Brain microvascular endothelial cell (primary cell): ENCODE measurements at regions not wholly inside any gene's neighbourhood (a gene's known extent, or its start where the extent isn't known, plus 50 kb on each side); places are given as distances from the start of the nearest gene placed in this dataset.

ENCODE experiments used
- DNase-seq: peaks from one replicate; pipeline ENCODE4 v3.0.0-alpha.2; 2020
- H3K27ac ChIP-seq: fragments of 250-450 bp; sonication (Bioruptor Pico); 2 replicates; pipeline ENCODE4 v1.5.1; 2020; ENCODE audit warnings: mild to moderate bottlenecking, moderate library complexity
- H3K27me3 ChIP-seq: fragments of 250-450 bp; sonication (Bioruptor Pico); replicated peaks from 2 replicates; pipeline ENCODE4 v1.5.1; 2020; ENCODE audit warnings: mild to moderate bottlenecking
- H3K36me3 ChIP-seq: fragments of 250-450 bp; sonication (Bioruptor Pico); replicated peaks from 2 replicates; pipeline ENCODE4 v1.5.1; 2020; ENCODE audit warnings: mild to moderate bottlenecking
- H3K4me3 ChIP-seq: 2 replicates; pipeline ENCODE4 v1.5.1; 2011; ENCODE audit warnings: low read depth, mild to moderate bottlenecking, control low read depth, low read length, moderate library complexity
- in situ Hi-C: cut with HindIII; loops from 2 replicates; pipeline ENCODE4 v1.10.0; 2017; ENCODE audit warnings: low sequenced_read_pairs, low pct_ligation_motif_present
- TF ChIP-seq, protein P1 (sequence below): IDR thresholded peaks from 2 replicates; pipeline ENCODE4 v1.5.1; 2011; ENCODE audit warnings: low read depth, mild to moderate bottlenecking, moderate library complexity, low read length, control low read depth, inconsistent platforms; ENCODE audit errors: missing control alignments

DNA sequence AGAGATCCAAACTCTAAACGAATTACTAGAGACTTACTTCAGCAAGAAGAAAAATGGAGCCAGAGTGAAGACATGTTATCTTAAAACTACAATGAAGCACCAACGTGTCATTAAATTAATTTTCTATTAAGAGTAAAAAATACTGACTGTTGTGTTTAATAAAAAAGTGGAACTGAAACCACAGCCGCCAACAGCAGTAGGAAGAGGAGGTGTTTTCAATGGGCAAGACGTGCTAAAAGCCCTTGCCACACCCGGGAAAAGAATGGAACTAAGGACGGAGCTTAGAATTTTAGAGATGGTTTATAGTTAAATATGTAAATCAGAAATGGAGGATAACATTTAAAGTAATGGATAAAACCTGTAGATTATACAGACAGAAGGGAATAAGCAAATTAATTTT lies 608.7 kb downstream of the TFAP2A start:
- Histone ChIP-seq H3K27ac (no peak overlapping the region), H3K27me3 (no peaks in the 10 kb centered on the region), H3K36me3 (no peaks in the 10 kb centered on the region), H3K4me3 (no peak overlapping the region)
- DNase-seq = no peak
- in situ Hi-C loops = no loop called here
- TF ChIP-seq, protein P1, sequence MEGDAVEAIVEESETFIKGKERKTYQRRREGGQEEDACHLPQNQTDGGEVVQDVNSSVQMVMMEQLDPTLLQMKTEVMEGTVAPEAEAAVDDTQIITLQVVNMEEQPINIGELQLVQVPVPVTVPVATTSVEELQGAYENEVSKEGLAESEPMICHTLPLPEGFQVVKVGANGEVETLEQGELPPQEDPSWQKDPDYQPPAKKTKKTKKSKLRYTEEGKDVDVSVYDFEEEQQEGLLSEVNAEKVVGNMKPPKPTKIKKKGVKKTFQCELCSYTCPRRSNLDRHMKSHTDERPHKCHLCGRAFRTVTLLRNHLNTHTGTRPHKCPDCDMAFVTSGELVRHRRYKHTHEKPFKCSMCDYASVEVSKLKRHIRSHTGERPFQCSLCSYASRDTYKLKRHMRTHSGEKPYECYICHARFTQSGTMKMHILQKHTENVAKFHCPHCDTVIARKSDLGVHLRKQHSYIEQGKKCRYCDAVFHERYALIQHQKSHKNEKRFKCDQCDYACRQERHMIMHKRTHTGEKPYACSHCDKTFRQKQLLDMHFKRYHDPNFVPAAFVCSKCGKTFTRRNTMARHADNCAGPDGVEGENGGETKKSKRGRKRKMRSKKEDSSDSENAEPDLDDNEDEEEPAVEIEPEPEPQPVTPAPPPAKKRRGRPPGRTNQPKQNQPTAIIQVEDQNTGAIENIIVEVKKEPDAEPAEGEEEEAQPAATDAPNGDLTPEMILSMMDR = no peak

DNA sequence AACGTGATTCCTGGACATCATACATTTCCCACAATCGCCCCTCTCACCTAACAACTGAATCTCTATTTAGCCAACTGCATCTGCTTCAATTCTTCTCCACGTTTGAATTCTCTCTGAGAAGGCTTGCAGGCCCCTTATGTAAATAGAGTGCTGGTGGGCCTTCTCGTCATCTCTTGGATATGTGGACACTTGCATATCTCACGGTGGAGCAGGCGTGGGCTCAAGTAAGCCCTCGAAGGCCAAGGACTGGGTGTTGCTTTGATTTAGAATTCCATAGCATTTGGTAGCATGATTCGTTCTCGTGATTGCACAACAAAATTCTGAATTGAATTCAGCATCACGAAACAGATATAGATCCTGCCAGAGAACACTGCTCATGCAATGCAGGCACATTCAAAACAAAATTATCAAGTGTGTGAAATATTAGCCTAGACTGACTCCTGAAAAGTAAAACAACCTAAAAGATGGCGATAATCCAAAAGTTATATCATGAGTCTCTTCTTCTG lies 613.6 kb downstream of the TFAP2A start:
- in situ Hi-C loops = no loop called here
- Histone ChIP-seq H3K4me3 (no peak overlapping the region), H3K36me3 (no peaks in the 10 kb centered on the region), H3K27ac (no peak overlapping the region), H3K27me3 (no peaks in the 10 kb centered on the region)
- DNase-seq = no peak
- TF ChIP-seq, protein P1 = no peak

DNA sequence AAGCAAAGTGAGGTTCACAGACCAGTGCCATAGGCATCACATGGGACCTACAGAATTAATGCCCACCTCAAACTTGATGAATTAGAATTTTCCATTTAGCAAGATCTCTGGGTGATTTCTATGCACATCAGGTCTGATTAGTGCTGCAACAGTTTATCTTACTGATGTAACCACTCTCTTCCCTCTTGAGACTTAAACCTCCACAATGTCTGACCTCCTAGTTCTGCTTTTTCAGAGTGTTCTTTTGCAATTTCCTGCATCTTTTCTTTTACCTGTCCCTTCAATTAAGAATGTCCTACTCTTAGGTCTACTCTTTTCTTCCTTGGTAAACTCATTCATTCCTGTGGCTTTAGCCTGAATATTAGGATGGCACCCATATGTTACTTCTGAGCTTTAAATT lies 615.3 kb downstream of the TFAP2A start:
- Histone ChIP-seq H3K36me3 (no peaks in the 10 kb centered on the region), H3K27ac (no peak overlapping the region), H3K27me3 (no peaks in the 10 kb centered on the region), H3K4me3 (no peak overlapping the region)
- no peak for DNase-seq
- in situ Hi-C loops = no loop called here
- TF ChIP-seq, protein P1 = no peak

DNA sequence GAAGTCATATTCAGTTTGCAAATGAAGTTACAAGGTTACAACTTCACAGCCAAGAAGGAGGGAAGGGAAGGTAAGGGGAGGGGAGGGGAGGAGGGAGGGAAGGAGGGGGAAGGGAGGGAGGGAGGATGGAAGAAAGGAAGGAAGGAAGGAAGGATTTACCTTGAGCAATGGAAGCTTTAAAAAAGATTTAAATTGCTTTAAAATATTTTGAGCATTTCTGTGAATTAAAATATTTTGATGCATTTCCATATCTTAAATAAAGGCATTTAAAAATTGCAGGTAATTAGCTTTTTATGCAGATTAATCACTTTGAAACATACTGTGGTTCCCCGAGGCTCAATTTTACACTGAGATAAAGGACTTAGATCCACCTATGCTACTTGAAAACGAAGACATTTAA lies 618.0 kb downstream of the TFAP2A start:
- TF ChIP-seq, protein P1 = no peak
- Histone ChIP-seq H3K27me3 (no peaks in the 10 kb centered on the region), H3K36me3 (no peaks in the 10 kb centered on the region), H3K27ac (no peak overlapping the region), H3K4me3 (no peak overlapping the region)
- in situ Hi-C loops = no loop called here
- no peak for DNase-seq

DNA sequence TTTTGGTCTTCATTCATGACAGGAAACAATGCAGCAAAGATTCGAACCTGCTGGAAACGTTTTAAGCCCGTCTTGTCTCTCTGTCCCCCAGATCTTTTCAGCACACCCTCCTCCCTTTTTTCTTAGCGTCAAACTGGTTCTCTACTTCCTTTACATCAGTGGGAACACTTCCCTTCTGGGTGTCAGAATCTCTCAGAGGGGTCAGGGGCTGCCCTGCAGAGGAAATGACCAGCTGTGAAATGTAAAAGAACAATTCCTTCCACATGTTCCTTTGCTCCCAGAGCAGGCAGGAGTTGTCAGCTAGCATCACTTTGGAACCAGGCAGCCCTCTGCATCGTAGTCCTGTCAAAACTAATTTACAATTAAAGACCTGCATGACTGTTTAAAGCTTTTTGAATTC lies 619.0 kb downstream of the TFAP2A start:
- Histone ChIP-seq H3K27ac (no peak overlapping the region), H3K27me3 (no peaks in the 10 kb centered on the region), H3K36me3 (no peaks in the 10 kb centered on the region), H3K4me3 (no peak overlapping the region)
- DNase-seq = no peak
- TF ChIP-seq, protein P1 = no peak
- in situ Hi-C loops = no loop called here

DNA sequence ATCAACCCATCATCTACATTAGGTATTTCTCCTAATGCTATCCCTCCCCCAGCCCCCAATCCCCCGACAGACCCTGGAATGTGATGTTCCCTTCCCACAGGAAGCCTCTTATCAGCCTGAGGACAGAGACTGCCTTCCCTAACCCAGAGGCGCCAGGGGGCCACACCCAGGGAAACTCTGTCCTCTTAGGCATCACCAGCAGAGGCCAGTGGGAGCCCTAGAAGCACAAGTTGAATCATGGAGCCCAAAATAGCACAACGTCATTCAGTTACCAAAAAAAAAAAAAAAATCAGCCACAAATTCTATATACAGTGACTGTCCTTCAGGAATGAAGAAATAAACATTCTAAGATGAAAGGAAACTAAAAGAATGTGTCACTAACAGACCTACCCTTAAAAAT lies 625.7 kb downstream of the TFAP2A start:
- no peak overlapping the region for H3K4me3 ChIP-seq
- in situ Hi-C loops = no loop called here
- H3K27me3 ChIP-seq = no peaks in the 10 kb centered on the region
- no peaks in the 10 kb centered on the region for H3K36me3 ChIP-seq
- no peak overlapping the region for H3K27ac ChIP-seq
- TF ChIP-seq, protein P1 = no peak
- DNase-seq = peak; percentile 2
